ENCODE measurements at regions not wholly inside any gene's neighbourhood (a gene's known extent, or its start where the extent isn't known, plus 50 kb on each side); places are given as distances from the start of the nearest gene placed in this dataset.

- DNase-seq (ENCODE audit: low read depth, low spot score) (no peak), FAIRE-seq (no peak)
- Histone ChIP-seq H3K36me3 (ENCODE audit: control insufficient read depth in 2 of 2, extremely low read depth in 1 of 2, insufficient read depth in 2 of 2, low read length in 2 of 2) (no peaks in the 10 kb centered on the region), H3K9ac (ENCODE audit: control insufficient read depth, extremely low read depth, insufficient read depth, low read length) (no peak overlapping the region), H3K9me1 (ENCODE audit: control insufficient read depth, extremely low read depth, insufficient read depth, low read length) (no peaks in the 10 kb centered on the region), H3K79me2 (ENCODE audit: control insufficient read depth, insufficient read depth, low read length) (no peaks in the 10 kb centered on the region), H3K4me1 (ENCODE audit: control insufficient read depth, extremely low read depth, insufficient read depth, low read length) (no peaks in the 10 kb centered on the region), H3K4me3 (ENCODE audit: control insufficient read depth in 2 of 3, extremely low read depth in 1 of 3, insufficient read depth in 2 of 3, low read depth in 1 of 3, low read length in 3 of 3) (no peak overlapping the region), H4K20me1 (ENCODE audit: control insufficient read depth, extremely low read depth, insufficient read depth, low read length) (no peaks in the 10 kb centered on the region), H3K4me2 (ENCODE audit: control insufficient read depth, extremely low read depth, insufficient read depth, low read depth, low read length) (no peak overlapping the region), H2AFZ (ENCODE audit: control insufficient read depth, low read length) (no peak overlapping the region), H3K27me3 (ENCODE audit: control insufficient read depth, extremely low read depth, insufficient read depth, low read length) (no peaks in the 10 kb centered on the region), H3K9me3 (ENCODE audit: control insufficient read depth, low read depth, low read length) (no peaks in the 10 kb centered on the region), H3K27ac (ENCODE audit: control insufficient read depth, insufficient read depth, low read length) (no peak overlapping the region)
- dilution Hi-C loops (cut with MboI; ENCODE audit: extremely low pct_ligation_motif_present, low sequenced_read_pairs): no loop called here
- no peak for TF ChIP-seq EZH2 (IDR thresholded peaks at IDR 0.05; ENCODE audit: low read length)
Observed at GRCh38 chr1:191618181-191618580, 540.1 kb upstream of the RGS18 start.

GRCh38 chr1:191620883-191621282 lies 537.4 kb upstream of the RGS18 start:
- Histone ChIP-seq H4K20me1 (ENCODE audit: control insufficient read depth, extremely low read depth, insufficient read depth, low read length) (no peaks in the 10 kb centered on the region), H3K79me2 (ENCODE audit: control insufficient read depth, insufficient read depth, low read length) (no peaks in the 10 kb centered on the region), H3K9ac (ENCODE audit: control insufficient read depth, extremely low read depth, insufficient read depth, low read length) (no peak overlapping the region), H3K9me1 (ENCODE audit: control insufficient read depth, extremely low read depth, insufficient read depth, low read length) (no peaks in the 10 kb centered on the region), H3K4me3 (ENCODE audit: control insufficient read depth in 2 of 3, extremely low read depth in 1 of 3, insufficient read depth in 2 of 3, low read depth in 1 of 3, low read length in 3 of 3) (no peak overlapping the region), H3K4me2 (ENCODE audit: control insufficient read depth, extremely low read depth, insufficient read depth, low read depth, low read length) (no peak overlapping the region), H3K27me3 (ENCODE audit: control insufficient read depth, extremely low read depth, insufficient read depth, low read length) (no peaks in the 10 kb centered on the region), H3K36me3 (ENCODE audit: control insufficient read depth in 2 of 2, extremely low read depth in 1 of 2, insufficient read depth in 2 of 2, low read length in 2 of 2) (no peaks in the 10 kb centered on the region), H3K27ac (ENCODE audit: control insufficient read depth, insufficient read depth, low read length) (no peak overlapping the region), H3K4me1 (ENCODE audit: control insufficient read depth, extremely low read depth, insufficient read depth, low read length) (no peaks in the 10 kb centered on the region), H3K9me3 (ENCODE audit: control insufficient read depth, low read depth, low read length) (no peaks in the 10 kb centered on the region), H2AFZ (ENCODE audit: control insufficient read depth, low read length) (no peak overlapping the region)
- TF ChIP-seq EZH2 (IDR thresholded peaks at IDR 0.05; ENCODE audit: low read length) (no peak), CTCF (optimal IDR thresholded peaks at IDR 0.05 in 1 of 3, IDR thresholded peaks at IDR 0.05 in 1 of 3, conservative IDR thresholded peaks at IDR 0.05 in 1 of 3; ENCODE audit: extremely low read depth in 1 of 3, insufficient read depth in 2 of 3, low read length in 3 of 3) (no peak)
- DNase-seq (ENCODE audit: low read depth, low spot score): no peak
- dilution Hi-C loops (cut with MboI; ENCODE audit: extremely low pct_ligation_motif_present, low sequenced_read_pairs): no loop called here
- FAIRE-seq: no peak

GRCh38 chr1:191624044-191624443 lies 534.2 kb upstream of the RGS18 start:
- Histone ChIP-seq H3K4me3 (ENCODE audit: control insufficient read depth in 2 of 3, extremely low read depth in 1 of 3, insufficient read depth in 2 of 3, low read depth in 1 of 3, low read length in 3 of 3) (no peak overlapping the region), H2AFZ (ENCODE audit: control insufficient read depth, low read length) (no peak overlapping the region), H3K4me1 (ENCODE audit: control insufficient read depth, extremely low read depth, insufficient read depth, low read length) (no peaks in the 10 kb centered on the region), H3K4me2 (ENCODE audit: control insufficient read depth, extremely low read depth, insufficient read depth, low read depth, low read length) (no peak overlapping the region), H3K9ac (ENCODE audit: control insufficient read depth, extremely low read depth, insufficient read depth, low read length) (no peak overlapping the region), H3K27me3 (ENCODE audit: control insufficient read depth, extremely low read depth, insufficient read depth, low read length) (no peaks in the 10 kb centered on the region), H3K9me1 (ENCODE audit: control insufficient read depth, extremely low read depth, insufficient read depth, low read length) (no peaks in the 10 kb centered on the region), H3K79me2 (ENCODE audit: control insufficient read depth, insufficient read depth, low read length) (no peaks in the 10 kb centered on the region), H3K9me3 (ENCODE audit: control insufficient read depth, low read depth, low read length) (no peaks in the 10 kb centered on the region), H3K27ac (ENCODE audit: control insufficient read depth, insufficient read depth, low read length) (no peak overlapping the region), H4K20me1 (ENCODE audit: control insufficient read depth, extremely low read depth, insufficient read depth, low read length) (no peaks in the 10 kb centered on the region), H3K36me3 (ENCODE audit: control insufficient read depth in 2 of 2, extremely low read depth in 1 of 2, insufficient read depth in 2 of 2, low read length in 2 of 2) (no peaks in the 10 kb centered on the region)
- DNase-seq (ENCODE audit: low read depth, low spot score) (no peak), FAIRE-seq (no peak)
- TF ChIP-seq EZH2 (IDR thresholded peaks at IDR 0.05; ENCODE audit: low read length) (no peak), CTCF (optimal IDR thresholded peaks at IDR 0.05 in 1 of 3, IDR thresholded peaks at IDR 0.05 in 1 of 3, conservative IDR thresholded peaks at IDR 0.05 in 1 of 3; ENCODE audit: extremely low read depth in 1 of 3, insufficient read depth in 2 of 3, low read length in 3 of 3) (no peak)
- dilution Hi-C loops (cut with MboI; ENCODE audit: extremely low pct_ligation_motif_present, low sequenced_read_pairs): no loop called here

Data from keratinocyte (primary cell).